ENCODE measurements at regions not wholly inside any gene's neighbourhood (a gene's known extent, or its start where the extent isn't known, plus 50 kb on each side); places are given as distances from the start of the nearest gene placed in this dataset.

DNA sequence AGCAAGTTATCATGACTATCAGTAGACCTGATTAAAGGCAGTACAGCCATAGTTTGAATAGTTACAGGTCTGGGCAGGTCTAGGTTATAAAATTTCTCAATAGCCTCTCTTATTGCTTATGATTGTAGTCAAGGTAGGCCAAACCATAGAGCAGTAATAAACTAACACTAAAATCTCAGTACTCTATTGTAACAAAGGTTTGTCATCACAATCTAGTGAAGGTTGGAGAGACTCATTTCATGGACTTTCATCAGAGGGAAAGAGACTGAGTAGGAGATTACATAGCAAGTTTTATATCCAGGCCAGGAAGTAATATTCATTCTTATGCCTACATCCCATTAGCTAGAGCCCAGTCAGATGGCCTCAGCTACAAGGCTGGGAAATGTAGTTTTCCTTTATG, 141.0 kb downstream of the ASB9 start:
- TF ChIP-seq POLR2A (IDR thresholded peaks at IDR 0.05), result no peak
- TF ChIP-seq, protein P1, sequence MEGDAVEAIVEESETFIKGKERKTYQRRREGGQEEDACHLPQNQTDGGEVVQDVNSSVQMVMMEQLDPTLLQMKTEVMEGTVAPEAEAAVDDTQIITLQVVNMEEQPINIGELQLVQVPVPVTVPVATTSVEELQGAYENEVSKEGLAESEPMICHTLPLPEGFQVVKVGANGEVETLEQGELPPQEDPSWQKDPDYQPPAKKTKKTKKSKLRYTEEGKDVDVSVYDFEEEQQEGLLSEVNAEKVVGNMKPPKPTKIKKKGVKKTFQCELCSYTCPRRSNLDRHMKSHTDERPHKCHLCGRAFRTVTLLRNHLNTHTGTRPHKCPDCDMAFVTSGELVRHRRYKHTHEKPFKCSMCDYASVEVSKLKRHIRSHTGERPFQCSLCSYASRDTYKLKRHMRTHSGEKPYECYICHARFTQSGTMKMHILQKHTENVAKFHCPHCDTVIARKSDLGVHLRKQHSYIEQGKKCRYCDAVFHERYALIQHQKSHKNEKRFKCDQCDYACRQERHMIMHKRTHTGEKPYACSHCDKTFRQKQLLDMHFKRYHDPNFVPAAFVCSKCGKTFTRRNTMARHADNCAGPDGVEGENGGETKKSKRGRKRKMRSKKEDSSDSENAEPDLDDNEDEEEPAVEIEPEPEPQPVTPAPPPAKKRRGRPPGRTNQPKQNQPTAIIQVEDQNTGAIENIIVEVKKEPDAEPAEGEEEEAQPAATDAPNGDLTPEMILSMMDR (IDR thresholded peaks at IDR 0.05 in 4 of 5, conservative IDR thresholded peaks at IDR 0.05 in 1 of 5), result no peak
